Esophagus muscularis mucosa (tissue), 4 donors: ENCODE measurements at regions not wholly inside any gene's neighbourhood (a gene's known extent, or its start where the extent isn't known, plus 50 kb on each side); places are given as distances from the start of the nearest gene placed in this dataset.

Source experiments
- DNase-seq: peaks from one replicate; pipeline ENCODE4 v3.0.0-alpha.2; 2017; ENCODE audit errors: extremely low spot score
- H3K27ac ChIP-seq, 4 donors: fragments of 200-600 bp; sonication (generic); replicated peaks in 1 of 4; 1 replicate in 3 of 4; 2 replicates in 1 of 4; pipeline ENCODE4 v1.5.1; 2016 to 2019; ENCODE audit warnings: mild to moderate bottlenecking in 1 of 4
- H3K27me3 ChIP-seq, 4 donors: fragments of 200-600 bp; sonication (generic); one replicate each; pipeline versions ENCODE4 v1.5.1 to v1.6.0; 2016 to 2019
- H3K36me3 ChIP-seq, 4 donors: fragments of 200-600 bp; sonication (generic); one replicate each; pipeline ENCODE4 v1.5.1; 2016 to 2019
- H3K4me1 ChIP-seq, 4 donors: fragments of 200-600 bp; sonication (generic); one replicate each; pipeline ENCODE4 v1.5.1; 2016 to 2019
- H3K4me3 ChIP-seq, 4 donors: fragments of 200-600 bp; sonication (generic); 1 replicate in 2 of 4; 2 replicates in 2 of 4; pipeline ENCODE4 v1.5.1; 2016 to 2019; ENCODE audit warnings: mild to moderate bottlenecking in 4 of 4, moderate library complexity in 1 of 4
- H3K9me3 ChIP-seq, 4 donors: fragments of 200-600 bp; sonication (generic); 1 replicate in 3 of 4; 2 replicates in 1 of 4; pipeline ENCODE4 v1.5.1; 2016 to 2019
- EP300 ChIP-seq: sonication (generic); formaldehyde crosslinking; IDR thresholded peaks from one replicate; pipeline ENCODE4 v1.6.1; 2017; ENCODE audit warnings: antibody characterized with exemption
- POLR2A ChIP-seq: fragments of 450-650 bp; IDR thresholded peaks from one replicate; pipeline ENCODE4 v1.6.1; 2017; ENCODE audit warnings: antibody characterized with exemption, moderate library complexity, mild to moderate bottlenecking, low read depth
- POLR2AphosphoS5 ChIP-seq, 2 donors: sonication (generic); formaldehyde crosslinking; IDR thresholded peaks; one replicate each; pipeline ENCODE4 v1.6.1; 2017; ENCODE audit warnings: antibody characterized with exemption in 2 of 2
- WGBS: methylation state at CpG from one replicate; pipeline ENCODE4 v1.1.5; 2018; 5-methylcytosine and 5-hydroxymethylcytosine counted together
- intact Hi-C: fragments of 100-400 bp; cut with DNase I; formaldehyde crosslinking; loops from one replicate; pipeline ENCODE4 v1.15.1; 2023
- TF ChIP-seq, protein P1 (sequence below), 3 experiments: fragments of 200-600 bp in 2 of 3; fragments of 450-650 bp in 1 of 3; sonication (generic) in 2 of 3; IDR thresholded peaks; one replicate each; pipeline ENCODE4 v1.5.1; 2017 to 2019; ENCODE audit warnings: antibody characterized with exemption in 3 of 3, mild to moderate bottlenecking in 2 of 3, moderate library complexity in 1 of 3

GRCh38 chr2:104716061-104716460 is 137.9 kb upstream of the POU3F3 start:
- WGBS: 88% methylated on average over 4 of the region's 4 CpGs
- Histone ChIP-seq H3K4me1 (no peaks in the 10 kb centered on the region), H3K9me3 (no peaks in the 10 kb centered on the region), H3K27ac (no peak overlapping the region), H3K36me3 (no peaks in the 10 kb centered on the region), H3K27me3 (no peaks in the 10 kb centered on the region), H3K4me3 (no peak overlapping the region)
- no peak for TF ChIP-seq POLR2A
- no peak for TF ChIP-seq POLR2AphosphoS5 (IDR thresholded peaks at IDR 0.05)
- TF ChIP-seq, protein P1, sequence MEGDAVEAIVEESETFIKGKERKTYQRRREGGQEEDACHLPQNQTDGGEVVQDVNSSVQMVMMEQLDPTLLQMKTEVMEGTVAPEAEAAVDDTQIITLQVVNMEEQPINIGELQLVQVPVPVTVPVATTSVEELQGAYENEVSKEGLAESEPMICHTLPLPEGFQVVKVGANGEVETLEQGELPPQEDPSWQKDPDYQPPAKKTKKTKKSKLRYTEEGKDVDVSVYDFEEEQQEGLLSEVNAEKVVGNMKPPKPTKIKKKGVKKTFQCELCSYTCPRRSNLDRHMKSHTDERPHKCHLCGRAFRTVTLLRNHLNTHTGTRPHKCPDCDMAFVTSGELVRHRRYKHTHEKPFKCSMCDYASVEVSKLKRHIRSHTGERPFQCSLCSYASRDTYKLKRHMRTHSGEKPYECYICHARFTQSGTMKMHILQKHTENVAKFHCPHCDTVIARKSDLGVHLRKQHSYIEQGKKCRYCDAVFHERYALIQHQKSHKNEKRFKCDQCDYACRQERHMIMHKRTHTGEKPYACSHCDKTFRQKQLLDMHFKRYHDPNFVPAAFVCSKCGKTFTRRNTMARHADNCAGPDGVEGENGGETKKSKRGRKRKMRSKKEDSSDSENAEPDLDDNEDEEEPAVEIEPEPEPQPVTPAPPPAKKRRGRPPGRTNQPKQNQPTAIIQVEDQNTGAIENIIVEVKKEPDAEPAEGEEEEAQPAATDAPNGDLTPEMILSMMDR (IDR thresholded peaks at IDR 0.05): no peak
- TF ChIP-seq EP300: no peak
- DNase-seq: no peak
- intact Hi-C loops: no loop called here

DNA sequence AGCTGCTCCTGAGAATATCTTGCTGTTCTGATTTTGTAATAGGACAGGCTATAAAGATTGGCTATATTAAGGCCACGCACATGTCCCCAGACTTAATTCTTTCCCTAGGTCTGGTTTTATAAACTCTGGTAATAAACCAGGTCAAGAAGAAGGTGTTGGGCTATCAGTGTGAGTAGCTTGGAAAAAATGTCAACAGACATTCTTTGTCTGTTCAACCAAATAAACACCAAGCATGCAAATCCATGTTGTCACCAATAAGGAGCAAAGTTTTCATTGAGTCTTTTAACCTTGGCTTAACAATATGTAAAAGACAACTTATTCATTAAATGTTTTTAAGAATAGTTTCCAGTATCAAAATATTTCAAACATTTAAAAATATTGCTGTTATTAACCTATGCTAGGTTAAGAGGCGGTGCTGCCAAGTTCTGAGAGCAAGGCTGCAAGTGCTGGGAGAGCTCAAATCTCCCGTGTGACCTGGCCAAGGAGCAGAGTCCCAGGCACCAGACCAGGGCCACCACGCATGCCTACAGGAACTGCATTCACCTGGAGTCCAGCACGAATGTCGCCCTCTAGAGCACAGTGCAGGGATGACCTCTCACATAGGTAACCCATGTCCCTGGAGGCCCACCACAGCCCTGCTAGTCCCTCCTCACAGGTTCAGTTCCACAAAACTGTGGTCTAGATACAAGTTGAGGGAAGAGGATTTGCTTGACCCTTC is 120.5 kb upstream of the POU3F3 start:
- peak; percentile 68 for DNase-seq
- no peak overlapping the region for H3K27ac ChIP-seq
- peaks cover 0 to 8% (median 3%) of the 10 kb centered on the region in 4 donors for H3K27me3 ChIP-seq
- TF ChIP-seq POLR2A (no peak), EP300 (no peak), POLR2AphosphoS5 (IDR thresholded peaks at IDR 0.05) (no peak)
- TF ChIP-seq, protein P1 (IDR thresholded peaks at IDR 0.05): no peak
- H3K4me1 ChIP-seq: no peaks in the 10 kb centered on the region
- no peaks in the 10 kb centered on the region for H3K36me3 ChIP-seq
- 68% methylated on average over 5 of the region's 6 CpGs for WGBS
- peaks cover 0 to 16% (median 3%) of the 10 kb centered on the region in 4 donors for H3K9me3 ChIP-seq
- intact Hi-C loops: no loop called here
- no peak overlapping the region for H3K4me3 ChIP-seq

- Histone ChIP-seq H3K27ac (no peak overlapping the region), H3K27me3 (peaks cover 0 to 8% (median 3%) of the 10 kb centered on the region in 4 donors), H3K4me1 (no peaks in the 10 kb centered on the region), H3K36me3 (no peaks in the 10 kb centered on the region), H3K9me3 (peaks cover 0 to 16% (median under 1%) of the 10 kb centered on the region in 4 donors), H3K4me3 (no peak overlapping the region)
- 60% methylated on average over 6 of the region's 6 CpGs for WGBS
- TF ChIP-seq, protein P1 (IDR thresholded peaks at IDR 0.05): no peak
- TF ChIP-seq EP300: no peak
- no peak for TF ChIP-seq POLR2AphosphoS5 (IDR thresholded peaks at IDR 0.05)
- TF ChIP-seq POLR2A: no peak
- DNase-seq: peak; percentile 74
- intact Hi-C loops: no loop called here
These were observed 118.9 kb upstream of the POU3F3 start for GRCh38 chr2:104734937-104735586.

DNA sequence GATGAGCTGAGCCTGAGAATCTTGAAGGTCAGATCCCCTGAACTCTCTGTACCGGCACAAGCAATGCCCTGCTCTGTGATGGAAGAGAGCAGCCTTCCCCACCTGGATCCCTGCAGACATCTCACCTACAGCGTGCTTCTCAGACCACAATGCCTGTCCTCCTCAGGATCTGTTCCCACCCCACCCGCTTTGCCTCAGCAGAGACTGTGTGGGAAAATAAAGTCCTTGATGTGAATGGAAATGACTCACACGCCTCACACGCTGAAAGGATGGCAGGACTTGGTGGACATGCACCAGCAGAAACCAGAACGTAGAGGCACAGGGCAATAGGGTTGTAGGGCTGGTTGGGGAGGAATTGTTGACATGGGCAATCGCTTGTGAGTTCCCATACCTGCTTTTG is 117.9 kb upstream of the POU3F3 start:
- intact Hi-C loops: no loop called here
- DNase-seq: peak; percentile 88
- Histone ChIP-seq H3K4me3 (no peak overlapping the region), H3K9me3 (peaks cover 0 to 7% (median 0%) of the 10 kb centered on the region in 4 donors), H3K27ac (no peak overlapping the region), H3K4me1 (no peaks in the 10 kb centered on the region), H3K36me3 (no peaks in the 10 kb centered on the region), H3K27me3 (peaks cover 0 to 8% (median 3%) of the 10 kb centered on the region in 4 donors)
- TF ChIP-seq EP300: no peak
- TF ChIP-seq, protein P1 (IDR thresholded peaks at IDR 0.05): no peak
- no peak for TF ChIP-seq POLR2AphosphoS5 (IDR thresholded peaks at IDR 0.05)
- no peak for TF ChIP-seq POLR2A
- WGBS: 90% methylated on average over 7 of the region's 7 CpGs
